ENCODE measurements at regions not wholly inside any gene's neighbourhood (a gene's known extent, or its start where the extent isn't known, plus 50 kb on each side); places are given as distances from the start of the nearest gene placed in this dataset.

DNA sequence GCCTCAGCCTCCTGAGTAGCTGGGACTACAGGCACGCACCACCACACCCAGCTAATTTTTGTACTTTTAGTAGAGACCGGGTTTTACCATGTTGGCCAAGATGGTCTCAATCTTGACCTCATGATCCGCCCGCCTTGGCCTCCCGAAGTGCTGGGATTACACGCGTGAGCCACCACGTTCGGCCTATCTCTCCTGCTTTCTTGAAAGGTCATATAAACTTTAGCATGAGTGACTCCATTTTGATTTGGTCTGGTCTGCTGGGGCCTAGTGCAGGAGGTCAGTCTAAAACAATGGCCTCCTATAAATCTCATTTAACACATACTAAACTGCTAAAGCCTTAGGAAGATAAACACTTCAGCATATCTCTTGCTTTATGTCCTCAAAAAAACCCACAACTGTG is 50.6 kb upstream of the GLDC start:
- H4K91ac ChIP-seq (ENCODE audit: insufficient read depth, low read depth, low read length) = no peak overlapping the region
- H2AK5ac ChIP-seq (ENCODE audit: low read depth, low read length) = no peak overlapping the region
- no peaks in the 10 kb centered on the region for H3K36me3 ChIP-seq (ENCODE audit: control insufficient read depth, insufficient read depth, low read length)
- no peak overlapping the region for H2AK9ac ChIP-seq (replicated peaks; ENCODE audit: low read depth, low read length, poor library complexity)
- 90% methylated on average over 2 of the region's 9 CpGs; no CpG with 5 or more reads in 1 of the 2 experiments for WGBS, 2 experiments (ENCODE audit: extremely low coverage in 2 of 2, insufficient read length in 1 of 2)
- BruUV-seq (replicated peaks) = no TSS peak
- H4K5ac ChIP-seq (ENCODE audit: low read depth, low read length) = no peak overlapping the region
- TF ChIP-seq USF2 (IDR thresholded peaks at IDR 0.05; ENCODE audit: low read depth, low read length) (no peak), RFX5 (IDR thresholded peaks at IDR 0.05; ENCODE audit: low read depth, low read length) (no peak), BHLHE40 (IDR thresholded peaks at IDR 0.05; ENCODE audit: low read depth, low read length) (no peak), NFE2L2 (IDR thresholded peaks at IDR 0.05; ENCODE audit: low read depth, low read length) (no peak), POLR2A (IDR thresholded peaks at IDR 0.05; ENCODE audit: low read depth, low read length) (no peak), CTCF (conservative IDR thresholded peaks at IDR 0.05; ENCODE audit: low read depth, low read length) (no peak), CHD1 (IDR thresholded peaks at IDR 0.05; ENCODE audit: low read depth, low read length) (no peak)
- dilution Hi-C loops (cut with HindIII; ENCODE audit: low sequenced_read_pairs, unreplicated experiment) (no loop called here), intact Hi-C loops (cut with micrococcal nuclease) (no loop called here), in situ Hi-C loops (cut with MboI; ENCODE audit: low sequenced_read_pairs) (no loop called here)
- ATAC-seq (ENCODE audit: low read depth) (no peak), DNase-seq (no peak)
- H3K79me1 ChIP-seq (ENCODE audit: low read depth in 1 of 2, low read length in 2 of 2) = no peaks in the 10 kb centered on the region
- no peak overlapping the region for H2BK20ac ChIP-seq (ENCODE audit: low read depth, low read length)
- no peaks in the 10 kb centered on the region for H3K9me3 ChIP-seq (ENCODE audit: control insufficient read depth, insufficient read depth, low read length)
- H3K27me3 ChIP-seq (ENCODE audit: control insufficient read depth, insufficient read depth, low read length) = no peaks in the 10 kb centered on the region
- no peak overlapping the region for H2AFZ ChIP-seq (replicated peaks; ENCODE audit: low read length, poor library complexity)
- H3K18ac ChIP-seq (ENCODE audit: low read depth, low read length) = no peak overlapping the region
- no peak overlapping the region for H3K4me3 ChIP-seq (ENCODE audit: insufficient read depth, low read depth, low read length)
- H3K9ac ChIP-seq (ENCODE audit: low read depth, low read length) = no peak overlapping the region
- H2BK15ac ChIP-seq (ENCODE audit: low read depth, low read length) = no peak overlapping the region
- no peak overlapping the region for H3K23ac ChIP-seq (ENCODE audit: low read depth, low read length)
- H4K8ac ChIP-seq (ENCODE audit: low read depth in 2 of 2, low read length in 2 of 2) = no peak overlapping the region
- H2BK5ac ChIP-seq (ENCODE audit: low read depth, low read length, poor library complexity, severe bottlenecking) = no peak overlapping the region
- CTCF ChIA-PET = no interaction called here
- H3K27ac ChIP-seq (ENCODE audit: insufficient read depth, low read length) = no peak overlapping the region
- H3K56ac ChIP-seq (ENCODE audit: extremely low read depth, insufficient read depth, low read length) = no peak overlapping the region
- no peak overlapping the region for H3K4ac ChIP-seq (ENCODE audit: low read depth, low read length)
- H3K4me1 ChIP-seq (ENCODE audit: control insufficient read depth, insufficient read depth, low read length) = no peaks in the 10 kb centered on the region
- POLR2A ChIA-PET (ENCODE audit: unreplicated experiment) = no interaction called here
- no peaks in the 10 kb centered on the region for H3K9me1 ChIP-seq (ENCODE audit: insufficient read depth, low read length)
- no peak overlapping the region for H3K14ac ChIP-seq (replicated peaks; ENCODE audit: low read depth, low read length)
- H2BK120ac ChIP-seq (ENCODE audit: low read depth, low read length) = no peak overlapping the region
- H3K4me2 ChIP-seq (ENCODE audit: low read depth, low read length) = no peak overlapping the region
- H4K20me1 ChIP-seq (ENCODE audit: insufficient read depth, low read length) = no peaks in the 10 kb centered on the region

All from IMR-90 (cell line).